SJCRH30 (cell line): ENCODE measurements at regions not wholly inside any gene's neighbourhood (a gene's known extent, or its start where the extent isn't known, plus 50 kb on each side); places are given as distances from the start of the nearest gene placed in this dataset.
A peak's percentile ranks its signal among the peaks of the same experiment; 100 is the strongest.

Experiments
- DNase-seq, 2 experiments: peaks; one replicate each; pipeline ENCODE4 v3.0.0-alpha.2; 2015 to 2020
- H3K27ac ChIP-seq: fragments of 250-450 bp; sonication (Bioruptor Pico); 2 replicates; pipeline ENCODE4 v1.5.1; 2020; ENCODE audit warnings: mild to moderate bottlenecking, moderate library complexity
- H3K27me3 ChIP-seq: fragments of 250-450 bp; sonication (Bioruptor Pico); 2 replicates; pipeline ENCODE4 v1.5.1; 2020; ENCODE audit warnings: mild to moderate bottlenecking, moderate library complexity
- H3K36me3 ChIP-seq: fragments of 250-450 bp; sonication (Bioruptor Pico); 2 replicates; pipeline ENCODE4 v1.5.1; 2020; ENCODE audit warnings: mild to moderate bottlenecking, moderate library complexity
- H3K4me1 ChIP-seq: fragments of 250-450 bp; sonication (Bioruptor Pico); 2 replicates; pipeline ENCODE4 v1.5.1; 2020; ENCODE audit warnings: mild to moderate bottlenecking, moderate library complexity
- H3K4me3 ChIP-seq: fragments of 250-450 bp; sonication (Bioruptor Pico); 2 replicates; pipeline ENCODE4 v1.5.1; 2020; ENCODE audit warnings: mild to moderate bottlenecking, moderate library complexity
- H3K9me3 ChIP-seq: fragments of 250-450 bp; sonication (Bioruptor Pico); replicated peaks from 2 replicates; pipeline ENCODE4 v1.5.1; 2020; ENCODE audit warnings: mild to moderate bottlenecking, moderate library complexity

- Histone ChIP-seq H3K4me1 (no peaks in the 10 kb centered on the region), H3K27me3 (no peaks in the 10 kb centered on the region), H3K9me3 (no peaks in the 10 kb centered on the region), H3K4me3 (no peak overlapping the region), H3K36me3 (peaks cover 5% of the 10 kb centered on the region), H3K27ac (no peak overlapping the region)
- no peak for DNase-seq
These were observed 79.4 kb upstream of the SLC4A11 start for GRCh38 chr20:3318226-3318884.

GRCh38 chr20:3316136-3316535 is 77.1 kb upstream of the SLC4A11 start:
- H3K4me3 ChIP-seq: no peak overlapping the region
- no peaks in the 10 kb centered on the region for H3K36me3 ChIP-seq
- no peaks in the 10 kb centered on the region for H3K4me1 ChIP-seq
- no peak for DNase-seq
- H3K27ac ChIP-seq: no peak overlapping the region
- H3K27me3 ChIP-seq: no peaks in the 10 kb centered on the region
- H3K9me3 ChIP-seq: no peaks in the 10 kb centered on the region

GRCh38 chr20:3315136-3315535 is 76.1 kb upstream of the SLC4A11 start:
- Histone ChIP-seq H3K9me3 (no peaks in the 10 kb centered on the region), H3K27me3 (no peaks in the 10 kb centered on the region), H3K36me3 (peaks cover 6% of the 10 kb centered on the region; the same call in 1 of the 2 replicates), H3K4me3 (no peak overlapping the region), H3K27ac (no peak overlapping the region), H3K4me1 (no peaks in the 10 kb centered on the region)
- no peak for DNase-seq

- H3K27me3 ChIP-seq: no peaks in the 10 kb centered on the region
- peaks cover 6% of the 10 kb centered on the region for H3K36me3 ChIP-seq
- peaks cover under 1% of the 10 kb centered on the region; the same call in 1 of the 2 replicates for H3K4me1 ChIP-seq
- H3K27ac ChIP-seq: no peak overlapping the region
- DNase-seq: no peak
- H3K4me3 ChIP-seq: no peak overlapping the region
- no peaks in the 10 kb centered on the region for H3K9me3 ChIP-seq
These were observed 75.4 kb upstream of the SLC4A11 start for GRCh38 chr20:3314391-3314790.

- H3K4me1 ChIP-seq: peaks cover 4% of the 10 kb centered on the region; the same call in 1 of the 2 replicates
- no peaks in the 10 kb centered on the region for H3K27me3 ChIP-seq
- H3K27ac ChIP-seq: no peak overlapping the region
- DNase-seq: no peak
- no peak overlapping the region for H3K4me3 ChIP-seq
- no peaks in the 10 kb centered on the region for H3K9me3 ChIP-seq
- peaks cover 6% of the 10 kb centered on the region for H3K36me3 ChIP-seq
These were observed 74.7 kb upstream of the SLC4A11 start for GRCh38 chr20:3313683-3314065.

- Histone ChIP-seq H3K27me3 (no peaks in the 10 kb centered on the region), H3K36me3 (peaks cover 6% of the 10 kb centered on the region), H3K9me3 (no peaks in the 10 kb centered on the region), H3K4me1 (peaks cover 4% of the 10 kb centered on the region; the same call in 1 of the 2 replicates), H3K27ac (no peak overlapping the region), H3K4me3 (no peak overlapping the region)
- DNase-seq: peak in 1 of 2 experiments; percentile 7
These were observed 74.1 kb upstream of the SLC4A11 start for GRCh38 chr20:3312940-3313682.

- no peak for DNase-seq
- Histone ChIP-seq H3K9me3 (no peaks in the 10 kb centered on the region), H3K27ac (no peak overlapping the region), H3K36me3 (peaks cover 14% of the 10 kb centered on the region), H3K27me3 (no peaks in the 10 kb centered on the region), H3K4me1 (peaks cover 4% of the 10 kb centered on the region; the same call in 1 of the 2 replicates), H3K4me3 (no peak overlapping the region)
These were observed 72.6 kb upstream of the SLC4A11 start for GRCh38 chr20:3311623-3312022.

GRCh38 chr20:3309226-3309625 is 70.2 kb upstream of the SLC4A11 start:
- Histone ChIP-seq H3K27me3 (no peaks in the 10 kb centered on the region), H3K9me3 (no peaks in the 10 kb centered on the region), H3K4me3 (no peak overlapping the region), H3K27ac (no peak overlapping the region), H3K36me3 (peaks cover 25% of the 10 kb centered on the region), H3K4me1 (peaks cover 4% of the 10 kb centered on the region; the same call in 1 of the 2 replicates)
- no peak for DNase-seq

- Histone ChIP-seq H3K4me3 (no peak overlapping the region), H3K9me3 (no peaks in the 10 kb centered on the region), H3K4me1 (peaks cover 4% of the 10 kb centered on the region; the same call in 1 of the 2 replicates), H3K27me3 (no peaks in the 10 kb centered on the region), H3K27ac (no peak overlapping the region), H3K36me3 (peaks cover 30% of the 10 kb centered on the region)
- DNase-seq: no peak
These were observed 68.7 kb upstream of the SLC4A11 start for GRCh38 chr20:3307725-3308124.

- H3K4me1 ChIP-seq: peaks cover 4% of the 10 kb centered on the region; the same call in 1 of the 2 replicates
- H3K36me3 ChIP-seq: peaks cover 30% of the 10 kb centered on the region
These were observed 68.1 kb upstream of the SLC4A11 start for GRCh38 chr20:3307078-3307477.

GRCh38 chr20:3306068-3306467 is 67.1 kb upstream of the SLC4A11 start:
- Histone ChIP-seq H3K4me1 (peaks cover 4% of the 10 kb centered on the region; the same call in 1 of the 2 replicates), H3K27ac (no peak overlapping the region), H3K9me3 (no peaks in the 10 kb centered on the region), H3K4me3 (no peak overlapping the region), H3K36me3 (peaks cover 30% of the 10 kb centered on the region), H3K27me3 (no peaks in the 10 kb centered on the region)
- no peak for DNase-seq

More at GRCh38 chr20:3307078-3307477, 68.1 kb upstream of the SLC4A11 start:
- H3K9me3 ChIP-seq: no peaks in the 10 kb centered on the region
- DNase-seq: no peak
- H3K4me3 ChIP-seq: no peak overlapping the region
- H3K27me3 ChIP-seq: no peaks in the 10 kb centered on the region
- H3K27ac ChIP-seq: no peak overlapping the region

- Histone ChIP-seq H3K9me3 (no peaks in the 10 kb centered on the region), H3K36me3 (peaks cover 25% of the 10 kb centered on the region), H3K27ac (no peak overlapping the region), H3K4me3 (no peak overlapping the region), H3K4me1 (peaks cover 4% of the 10 kb centered on the region; the same call in 1 of the 2 replicates), H3K27me3 (no peaks in the 10 kb centered on the region)
- DNase-seq: no peak
These were observed 65.5 kb upstream of the SLC4A11 start for GRCh38 chr20:3304456-3304855.

- no peak for DNase-seq
- no peaks in the 10 kb centered on the region for H3K9me3 ChIP-seq
- no peak overlapping the region for H3K4me3 ChIP-seq
- H3K4me1 ChIP-seq: no peaks in the 10 kb centered on the region
- no peaks in the 10 kb centered on the region for H3K27me3 ChIP-seq
- H3K27ac ChIP-seq: no peak overlapping the region
- H3K36me3 ChIP-seq: peaks cover 9% of the 10 kb centered on the region; the same call in 1 of the 2 replicates
These were observed 58.0 kb upstream of the SLC4A11 start for GRCh38 chr20:3297079-3297378.

- no peaks in the 10 kb centered on the region for H3K9me3 ChIP-seq
- H3K36me3 ChIP-seq: peaks cover 9% of the 10 kb centered on the region; the same call in 1 of the 2 replicates
- no peak overlapping the region for H3K4me3 ChIP-seq
- H3K27ac ChIP-seq: no peak overlapping the region
- no peaks in the 10 kb centered on the region for H3K27me3 ChIP-seq
- no peak for DNase-seq
- H3K4me1 ChIP-seq: no peaks in the 10 kb centered on the region
These were observed 57.5 kb upstream of the SLC4A11 start for GRCh38 chr20:3296261-3297078.
